HT-29 (cell line): ENCODE measurements at regions not wholly inside any gene's neighbourhood (a gene's known extent, or its start where the extent isn't known, plus 50 kb on each side); places are given as distances from the start of the nearest gene placed in this dataset.
"Not testable (repeated sequence)": the region's sequence is repeated elsewhere in the genome, so short reads cannot be mapped to it uniquely, and the experiment has no call there.

Source experiments
- DNase-seq: peaks from one replicate; pipeline ENCODE4 v3.0.0-alpha.2; 2015; ENCODE audit warnings: low spot score

DNA sequence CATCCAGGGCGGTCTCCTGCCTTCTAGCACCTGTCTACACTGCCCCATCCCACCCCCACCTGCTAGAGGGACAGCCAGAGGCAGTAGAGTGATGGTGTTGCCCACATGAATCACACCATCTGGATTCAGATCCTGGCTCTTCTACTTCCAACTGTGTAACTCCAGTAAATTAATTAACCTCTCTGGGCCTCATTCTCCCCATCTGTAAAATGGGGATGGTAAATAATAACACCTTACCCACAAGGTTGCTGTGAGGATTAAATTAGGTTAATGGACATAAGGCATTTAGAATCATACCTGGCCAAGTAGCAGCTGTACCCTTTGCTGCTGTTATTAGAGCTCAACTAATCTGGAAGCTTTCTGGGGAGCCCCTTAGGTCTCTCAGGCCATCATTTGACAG, 149.6 kb upstream of the BCOR start:
- no peak for DNase-seq

DNA sequence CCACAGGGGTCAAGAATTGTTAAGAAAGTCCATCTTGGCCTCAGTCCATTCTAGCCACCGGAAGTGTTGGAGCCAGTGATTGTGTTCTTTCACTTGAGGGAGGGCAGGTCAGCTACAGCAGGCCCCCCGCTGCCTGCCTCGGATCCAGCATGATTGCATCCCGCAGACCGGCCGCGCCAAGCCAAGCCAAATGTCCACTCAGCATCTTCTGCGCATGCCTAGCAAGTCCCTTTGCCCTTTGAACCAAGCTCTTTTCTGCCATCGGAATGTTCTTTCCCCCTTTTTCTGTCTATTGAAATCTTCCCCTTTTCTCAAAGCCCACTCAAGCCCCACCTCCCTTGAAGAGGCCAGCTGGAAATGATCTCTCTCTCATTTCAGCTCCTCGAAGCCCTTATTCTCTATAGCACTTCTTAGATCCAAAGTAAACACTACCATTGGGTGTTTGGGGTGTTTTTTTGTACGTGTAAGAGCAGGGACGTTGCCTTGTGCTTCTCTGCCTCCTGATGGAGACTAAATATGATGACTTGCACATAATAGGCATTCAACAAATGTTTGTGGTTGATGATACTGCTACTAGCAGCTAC, 147.8 kb upstream of the BCOR start:
- no peak for DNase-seq

DNA sequence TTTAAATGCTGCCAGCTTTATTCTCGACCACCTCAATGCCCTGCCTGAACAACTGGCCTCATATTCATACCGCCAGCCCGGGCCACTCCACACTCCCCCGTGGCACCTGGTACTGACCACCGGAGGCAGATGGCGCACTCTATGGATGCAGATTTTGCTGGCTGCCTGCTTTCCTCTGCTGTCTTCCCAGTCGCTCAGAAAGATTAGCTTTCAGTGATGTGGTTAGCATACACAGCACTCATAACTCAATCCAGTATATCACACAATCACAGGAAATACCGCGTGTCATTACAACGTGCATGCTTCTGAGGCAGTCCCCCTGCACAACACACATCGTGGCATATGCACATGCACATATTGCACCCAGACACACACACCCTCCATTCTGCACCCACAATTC, 147.2 kb upstream of the BCOR start:
- no peak for DNase-seq

DNA sequence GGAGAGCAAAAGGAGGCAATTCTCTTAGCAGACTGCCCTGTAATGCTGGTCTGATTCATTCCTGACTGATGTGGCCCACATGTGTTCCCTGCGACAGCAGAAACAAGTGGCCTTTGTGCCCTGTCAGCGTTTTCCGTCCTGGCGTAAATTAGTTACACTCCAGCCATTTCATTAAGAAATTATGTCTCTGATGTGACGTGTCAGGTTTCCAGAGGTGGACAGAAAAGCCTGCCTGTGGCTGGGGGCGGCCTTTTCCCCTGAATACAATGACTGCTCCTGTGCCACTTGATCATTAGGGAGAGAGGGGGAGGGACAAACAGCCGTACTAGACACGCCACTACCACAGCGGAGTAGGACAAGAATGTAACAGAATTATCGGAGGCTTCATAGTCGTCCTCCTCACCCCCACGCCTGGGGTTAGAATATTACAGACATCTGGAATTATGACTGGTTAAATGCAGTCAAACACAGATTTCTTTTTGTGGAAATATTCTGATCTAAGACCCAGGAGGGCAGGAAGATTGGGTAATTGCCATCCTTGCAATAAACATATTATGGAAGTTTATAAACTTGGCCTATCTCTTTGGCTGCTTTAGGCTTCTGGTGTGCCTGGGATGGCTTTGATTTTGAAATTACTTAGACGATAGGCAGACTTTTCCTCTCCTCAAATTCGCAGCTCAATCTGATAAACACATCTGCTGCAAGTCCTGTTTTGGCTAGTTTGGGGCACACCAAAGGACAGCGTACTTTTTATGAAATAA, 146.2 kb upstream of the BCOR start:
- DNase-seq: no peak

DNA sequence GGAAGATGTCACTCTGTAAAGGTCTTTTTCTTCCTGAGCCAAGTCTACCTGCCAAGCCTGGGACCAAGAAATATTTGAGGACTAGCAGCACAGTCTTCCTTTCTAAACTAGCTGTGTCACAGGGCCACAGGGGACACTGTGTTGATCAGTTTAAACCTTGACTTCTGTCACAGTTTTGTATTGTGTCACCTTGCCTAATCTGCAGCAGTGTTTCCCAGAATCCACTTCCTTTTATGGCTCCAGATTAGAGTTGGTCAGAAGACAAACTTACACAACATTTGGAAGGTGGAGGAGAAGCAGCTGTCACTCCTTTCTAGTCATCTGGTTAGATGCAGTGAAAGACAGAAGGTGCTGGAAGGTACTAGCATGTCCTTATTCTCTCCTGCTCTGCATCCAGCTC, 143.1 kb upstream of the BCOR start:
- no peak for DNase-seq

DNA sequence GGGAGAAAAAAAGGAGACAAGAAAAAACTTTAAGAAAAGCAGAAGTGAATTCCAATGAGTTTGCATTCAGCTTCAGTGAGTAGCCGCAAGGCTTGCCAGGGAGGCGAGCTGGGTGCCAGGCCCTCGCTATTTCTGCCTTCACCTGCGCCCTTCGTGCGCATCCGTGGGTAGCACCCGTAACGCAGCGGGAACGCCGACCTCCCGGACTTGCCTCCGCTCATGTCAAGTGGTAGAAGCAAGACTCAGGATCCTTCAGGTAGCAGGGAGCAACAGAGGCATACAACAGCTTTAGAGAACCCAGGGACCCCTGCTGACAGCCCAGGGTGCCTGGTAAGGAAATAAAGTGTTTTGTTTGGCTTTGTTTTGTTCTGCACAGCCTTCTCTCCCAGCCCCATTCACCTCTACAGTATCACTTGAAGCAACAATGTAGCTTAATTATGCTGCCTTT, 140.0 kb upstream of the BCOR start:
- DNase-seq: no peak

DNA sequence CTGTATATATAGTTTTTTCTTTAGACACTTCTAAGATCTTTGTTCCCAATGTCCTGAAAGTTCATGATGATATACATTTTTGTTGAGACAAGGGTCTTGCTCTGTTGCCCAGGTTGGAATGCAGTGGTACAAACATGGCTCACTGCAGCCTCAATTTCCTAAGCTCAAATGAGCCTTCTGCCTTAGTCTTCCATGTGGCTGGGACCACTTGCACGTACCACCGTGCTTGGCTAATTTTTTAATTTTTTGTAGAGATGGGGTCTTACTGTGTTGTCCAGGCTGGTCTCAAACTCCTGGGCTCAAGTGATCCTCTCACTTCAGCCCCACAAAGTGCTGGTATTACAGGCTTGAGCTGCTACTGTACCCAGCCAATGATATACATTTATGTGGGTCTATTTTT, 132.9 kb upstream of the BCOR start:
- no peak for DNase-seq

DNA sequence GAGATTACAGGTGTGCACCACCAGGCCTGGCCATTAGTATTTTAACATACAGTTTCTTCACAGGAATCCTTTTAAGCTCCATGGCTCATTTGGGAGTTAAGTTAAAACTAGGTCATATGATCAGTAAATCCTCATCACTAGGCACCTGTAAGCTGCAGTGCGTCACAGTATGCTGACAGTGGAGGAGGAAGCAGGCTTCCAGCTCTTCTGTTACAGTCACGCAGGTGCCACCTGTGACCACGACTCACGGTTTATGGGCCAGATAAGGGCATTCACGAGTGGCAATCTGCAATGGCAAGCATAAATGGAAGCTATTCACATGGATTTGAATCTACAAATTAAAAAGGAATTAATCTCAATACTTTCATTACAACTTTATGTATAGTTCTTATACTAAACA, 129.4 kb upstream of the BCOR start:
- no peak for DNase-seq

DNA sequence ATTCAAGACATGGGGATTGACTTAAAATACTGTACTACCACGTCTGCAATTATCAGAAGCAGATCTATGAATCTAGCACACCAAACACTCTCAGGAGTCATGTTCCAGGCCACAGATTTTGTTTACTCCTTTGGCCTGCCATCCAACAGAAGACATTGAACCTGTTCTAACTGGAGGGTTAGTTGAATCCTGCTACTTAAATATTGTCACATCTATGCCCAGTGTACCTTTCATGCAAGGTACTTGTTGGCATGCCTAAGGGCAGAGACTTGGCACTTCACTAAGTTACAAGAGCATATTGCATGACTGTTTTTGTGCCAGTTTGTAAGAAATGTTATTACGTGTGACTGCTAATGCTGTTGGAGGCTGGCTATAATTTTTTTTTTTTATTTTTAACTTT, 126.9 kb upstream of the BCOR start:
- DNase-seq: no peak

DNA sequence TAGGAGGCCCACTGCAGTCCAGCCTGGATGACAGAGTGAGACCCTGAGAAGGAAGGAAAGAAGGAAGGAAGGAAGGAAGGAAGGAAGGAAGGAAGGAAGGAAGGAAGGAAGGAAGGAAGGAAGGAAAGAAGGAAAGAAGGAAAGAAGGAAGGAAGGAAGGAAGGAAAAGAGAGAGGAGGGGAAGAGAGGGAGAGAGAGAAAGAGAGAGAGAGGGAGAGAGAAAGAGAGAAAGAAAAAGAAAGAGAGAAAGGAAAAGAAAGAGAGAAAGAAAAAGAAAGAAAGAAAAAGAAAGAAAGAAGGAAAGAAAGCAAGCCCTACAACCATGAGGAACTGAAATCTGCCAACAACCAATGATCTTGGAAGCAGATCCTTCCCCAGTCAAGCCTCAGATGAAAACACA, 124.9 kb upstream of the BCOR start:
- not testable (repeated sequence) for DNase-seq

DNA sequence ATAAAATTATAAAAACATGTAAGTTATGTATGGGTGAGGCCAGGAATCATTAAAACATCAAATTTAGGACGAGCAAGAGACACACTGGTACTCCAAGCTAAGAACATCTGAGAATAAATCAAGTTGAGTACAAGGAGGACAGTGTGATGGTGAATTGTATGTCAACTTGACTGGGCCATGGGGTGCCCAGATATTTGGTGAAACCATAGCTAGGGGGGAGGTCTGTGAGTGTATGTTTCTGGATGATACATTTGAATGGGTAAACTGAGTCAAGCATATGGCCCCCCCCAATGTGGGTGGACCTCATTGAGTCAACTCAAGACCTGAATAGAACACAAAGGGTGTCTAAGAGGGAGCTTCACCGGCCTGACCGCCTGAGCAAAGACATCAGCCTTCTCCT, 115.3 kb upstream of the BCOR start:
- no peak for DNase-seq

DNA sequence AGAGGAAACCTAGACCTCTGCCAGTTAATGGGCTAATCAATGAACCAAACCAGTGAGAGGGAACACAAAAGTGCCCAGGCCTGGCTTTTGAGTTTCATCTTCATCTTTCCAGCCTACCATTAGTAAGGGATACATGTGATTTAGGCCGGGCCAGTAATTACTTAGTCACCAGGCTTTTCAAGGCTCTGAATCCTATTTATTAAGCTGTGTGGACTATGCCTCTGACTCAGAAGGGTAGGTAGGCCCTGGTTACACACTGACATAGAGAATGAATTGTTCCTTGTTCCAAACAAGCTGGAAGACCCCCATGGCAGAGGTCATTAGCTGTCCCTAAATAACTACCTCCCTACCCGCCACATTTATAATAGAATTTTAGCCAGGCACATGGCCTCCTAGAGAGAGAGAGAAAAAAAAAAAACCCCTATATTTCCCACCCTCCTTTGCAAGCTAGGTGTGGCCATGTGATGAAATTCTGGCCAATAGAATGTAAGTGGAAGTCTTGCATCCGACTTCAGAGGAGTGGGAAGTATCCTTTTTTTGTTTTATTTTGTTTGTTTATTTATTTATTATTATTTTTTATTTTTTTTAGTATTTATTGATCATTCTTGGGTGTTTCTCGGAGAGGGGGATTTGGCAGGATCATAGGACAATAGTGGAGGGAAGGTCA, 112.3 kb upstream of the BCOR start:
- DNase-seq: no peak

DNA sequence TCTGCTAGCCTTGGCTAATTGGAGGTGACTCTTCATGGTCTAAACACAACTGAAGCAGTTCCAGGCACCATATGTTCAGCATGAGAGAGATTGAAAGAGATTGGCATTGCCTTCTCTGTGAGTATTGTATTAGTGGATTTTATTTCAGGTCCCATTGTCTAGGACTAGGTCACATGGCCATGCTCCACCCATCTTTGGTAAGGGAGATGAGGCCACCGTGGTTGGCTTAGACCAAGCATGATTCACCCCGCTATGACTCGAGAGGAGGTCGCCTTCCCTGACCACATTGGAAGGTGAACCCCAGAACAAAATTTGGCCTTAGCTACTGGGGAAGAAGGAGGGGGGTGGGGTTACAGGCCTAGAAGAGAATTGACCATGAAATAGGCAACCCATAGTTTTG, 109.9 kb upstream of the BCOR start:
- DNase-seq: no peak

DNA sequence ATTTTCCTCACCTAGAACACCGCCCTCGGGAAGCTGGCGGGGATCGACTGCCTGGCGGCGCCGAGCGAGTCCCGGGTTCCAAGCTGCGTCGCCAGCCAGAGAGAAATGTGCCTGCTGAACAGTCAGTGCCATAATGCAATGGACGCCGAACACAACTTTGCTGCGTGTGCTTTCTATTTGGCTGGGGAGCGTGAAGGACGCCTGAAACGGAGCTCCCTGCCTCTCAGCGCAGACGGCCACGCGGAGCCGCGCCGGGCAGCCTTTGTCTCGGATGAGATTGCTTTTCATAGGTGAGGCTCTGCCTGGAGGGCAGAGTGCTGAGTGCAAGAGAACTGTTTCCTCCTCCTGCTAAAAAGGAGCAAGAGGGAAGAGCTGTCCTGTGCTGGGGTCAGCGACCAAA, 107.7 kb upstream of the BCOR start:
- no peak for DNase-seq

DNA sequence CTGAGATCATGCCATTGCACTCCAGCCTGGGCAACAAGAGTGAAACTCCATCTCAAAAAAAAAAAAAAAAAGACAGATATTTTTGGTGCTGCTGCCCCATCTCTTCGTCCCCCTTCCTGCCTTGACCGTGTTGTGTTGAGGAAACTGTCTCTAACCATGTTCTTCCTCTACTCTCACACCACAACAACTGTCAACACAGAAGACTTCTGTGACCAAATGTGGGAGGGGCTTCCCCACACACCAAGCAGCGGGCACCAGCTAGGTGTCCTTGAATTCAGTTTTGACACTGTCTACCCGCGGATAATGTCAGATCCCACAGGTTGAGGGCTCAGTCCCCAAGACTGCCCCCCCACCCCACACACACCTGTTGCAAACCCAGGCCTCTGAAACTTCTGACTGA, 104.7 kb upstream of the BCOR start:
- no peak for DNase-seq

DNA sequence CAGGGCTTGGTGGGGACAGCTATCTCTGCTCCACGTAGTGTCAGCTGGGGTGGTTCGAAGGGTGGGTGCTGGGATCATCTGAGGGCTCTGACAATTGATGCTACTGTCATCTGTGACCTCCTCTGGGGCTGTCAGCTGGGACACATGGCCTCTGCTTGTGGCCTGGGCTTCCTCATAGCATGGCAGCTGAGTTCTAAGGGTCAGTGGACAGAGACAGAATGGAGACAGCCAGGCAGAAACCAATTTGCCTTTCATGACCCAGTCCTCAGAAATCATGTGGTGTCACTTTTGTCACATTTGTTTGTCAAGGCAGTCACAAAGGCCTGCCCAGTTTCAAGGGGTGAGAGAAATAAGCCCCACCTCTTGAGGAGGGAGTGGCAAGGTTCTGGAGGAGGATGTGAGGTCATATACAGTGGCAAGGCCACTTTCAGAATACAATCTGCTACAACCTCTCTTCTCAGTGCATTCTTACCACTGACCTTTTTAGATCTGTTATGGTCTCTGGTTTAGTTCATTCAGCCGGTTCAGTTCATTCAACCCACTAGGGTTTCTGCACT, 103.6 kb upstream of the BCOR start:
- no peak for DNase-seq

DNA sequence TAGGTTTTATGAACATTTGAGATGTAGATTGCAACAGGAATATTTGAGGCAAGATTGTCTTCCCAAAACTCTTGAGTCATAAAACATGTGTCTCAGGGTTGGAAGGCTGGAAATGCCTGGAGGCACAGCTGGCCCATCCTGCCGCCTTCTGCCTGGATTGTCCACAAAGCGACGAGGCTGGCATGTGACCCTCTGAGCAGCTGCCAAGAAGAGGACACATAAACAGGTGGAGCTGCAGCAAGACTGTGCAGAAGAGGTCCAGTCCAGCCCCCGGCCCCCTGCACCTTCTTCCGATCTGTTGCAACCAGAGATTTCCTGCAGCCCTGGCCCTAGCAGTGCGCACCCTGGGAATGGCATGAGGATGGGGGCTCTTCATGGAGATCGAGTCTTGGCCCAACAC, 101.9 kb upstream of the BCOR start:
- DNase-seq: no peak

DNA sequence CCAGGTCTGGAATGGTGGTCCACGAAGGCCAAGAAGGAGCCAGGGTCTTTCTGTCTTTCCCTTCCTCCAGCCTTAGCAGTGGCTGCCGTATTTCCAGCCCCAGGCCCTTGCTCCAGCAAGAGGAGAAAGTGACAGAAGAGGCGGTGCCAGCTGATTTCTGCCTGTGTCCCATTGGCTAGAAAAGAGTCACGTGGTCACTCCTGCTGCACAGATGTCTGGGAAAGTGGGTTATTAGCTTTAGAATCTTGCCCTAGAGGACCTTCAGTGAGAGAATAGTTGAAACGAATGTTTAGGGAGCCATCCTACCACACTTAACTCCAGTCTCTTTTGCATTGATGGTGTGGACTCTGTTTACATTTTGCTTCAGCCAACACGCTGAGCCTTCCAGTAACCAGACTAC, 99.3 kb upstream of the BCOR start:
- DNase-seq: no peak

DNA sequence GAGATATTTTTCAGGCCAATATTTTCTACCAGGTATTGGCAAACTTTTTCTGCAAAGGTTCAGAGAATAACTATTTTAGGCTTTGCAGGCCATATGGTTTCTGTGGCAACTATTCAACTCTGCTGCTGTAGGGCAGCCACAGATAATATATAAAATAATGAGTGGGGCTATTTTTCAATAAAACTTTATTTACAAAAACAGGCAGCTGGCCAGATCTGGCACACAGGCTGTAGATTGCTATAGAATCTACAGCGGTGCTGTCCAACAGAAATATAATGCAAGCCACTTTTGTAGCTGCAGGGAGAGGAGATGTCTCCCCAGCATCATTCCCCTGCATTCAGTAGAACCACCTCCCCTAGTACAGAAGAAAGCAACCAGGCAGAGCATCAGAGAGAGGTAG, 97.6 kb upstream of the BCOR start:
- DNase-seq: no peak

DNA sequence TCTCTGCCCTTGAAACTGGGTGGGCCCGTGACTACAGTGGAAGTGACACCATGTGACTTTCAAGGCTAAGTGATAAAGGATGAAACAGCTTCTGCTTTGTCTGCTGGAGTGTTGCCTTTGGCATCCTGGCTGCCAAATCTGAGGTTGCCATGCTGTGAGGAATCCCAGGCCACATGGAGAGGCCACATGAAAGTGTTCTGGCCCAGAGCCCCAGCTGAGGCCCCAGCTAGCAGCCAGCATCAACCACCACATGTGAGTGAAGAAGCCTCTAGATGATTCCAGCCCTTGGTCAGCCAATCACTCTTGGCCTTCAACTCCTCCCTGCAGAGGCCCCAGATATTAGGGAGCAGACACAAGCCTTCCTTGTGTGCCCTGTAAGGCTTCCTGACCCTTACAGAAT, 94.4 kb upstream of the BCOR start:
- no peak for DNase-seq

DNA sequence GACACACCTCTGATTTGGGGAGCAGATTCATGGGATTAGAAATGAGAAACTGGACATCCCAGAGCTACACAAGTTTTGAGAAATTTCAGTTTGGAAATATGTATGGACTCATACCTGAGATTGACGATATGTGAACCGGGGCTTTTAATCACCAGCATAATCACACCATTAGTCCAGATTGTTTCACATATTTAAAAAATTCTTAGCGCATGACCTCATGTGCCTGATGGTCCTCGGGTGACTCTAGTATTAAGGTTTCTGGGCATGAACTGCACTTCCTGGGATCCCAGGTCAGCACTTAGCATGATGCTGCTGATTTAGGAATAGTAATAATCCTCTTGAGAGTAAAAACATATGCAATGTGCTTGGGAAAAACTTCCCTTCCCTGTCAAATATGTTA, 91.9 kb upstream of the BCOR start:
- DNase-seq: no peak

DNA sequence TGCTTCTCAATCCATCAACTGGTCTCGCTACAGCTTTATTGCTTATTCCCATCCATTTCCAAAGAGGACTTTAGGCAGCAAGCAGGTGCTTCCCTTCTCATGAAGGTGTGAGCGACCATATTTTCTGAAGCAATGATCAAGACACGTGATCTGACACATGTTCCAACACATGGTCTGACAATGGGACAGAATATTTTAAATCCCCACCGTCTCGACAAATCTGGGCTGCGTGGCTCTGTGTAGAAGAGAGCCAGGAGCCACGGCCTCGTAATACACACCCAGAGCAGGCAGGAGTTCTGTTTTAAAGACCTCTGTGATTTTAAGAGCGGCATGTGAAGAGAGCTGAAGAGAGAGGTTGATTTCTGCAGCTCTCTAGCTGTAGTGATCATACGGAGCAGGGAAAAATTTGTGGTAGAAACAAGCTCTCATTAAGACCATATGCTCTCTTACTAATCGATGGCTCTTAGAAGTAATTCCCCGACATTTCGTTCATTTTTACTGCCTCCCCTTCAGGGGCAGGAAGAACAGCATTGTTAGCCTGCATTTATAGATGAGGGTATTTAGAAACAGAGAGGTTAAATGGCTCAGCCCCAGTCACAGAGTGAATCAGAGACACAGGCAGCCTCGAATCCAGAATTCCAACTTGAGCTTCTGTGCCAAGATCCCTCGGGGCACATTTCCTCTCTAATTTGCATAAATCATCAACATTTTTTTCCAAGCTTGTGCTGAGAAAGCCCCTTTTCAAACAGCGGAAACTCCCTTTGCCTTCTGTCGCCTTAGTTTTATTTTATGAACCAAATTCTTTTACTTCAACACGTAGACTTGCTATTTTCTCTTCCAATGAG, 91.0 kb upstream of the BCOR start:
- no peak for DNase-seq
